ENCODE measurements at regions not wholly inside any gene's neighbourhood (a gene's known extent, or its start where the extent isn't known, plus 50 kb on each side); places are given as distances from the start of the nearest gene placed in this dataset.
A peak's percentile ranks its signal among the peaks of the same experiment; 100 is the strongest.

DNA sequence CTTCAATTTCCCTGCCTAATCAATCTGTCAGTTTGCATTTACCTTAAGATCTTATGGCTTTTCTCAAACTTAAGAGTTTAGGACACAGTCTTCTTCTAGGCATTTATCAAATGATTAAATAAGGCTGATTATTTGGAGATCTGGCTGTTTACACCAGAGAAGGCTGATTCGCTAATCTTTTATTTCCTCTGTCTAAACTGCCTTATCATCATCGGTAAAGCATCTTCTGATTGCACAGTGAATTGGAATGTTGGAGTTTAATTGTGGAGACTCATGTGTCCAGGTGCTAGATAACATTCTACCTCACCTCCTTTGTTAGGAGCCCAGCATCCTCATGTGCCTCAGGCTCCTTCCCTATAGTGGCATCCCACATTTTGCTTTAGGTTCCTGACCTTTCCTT lies 100.3 kb upstream of the DDIT4L start:
- POLR2A ChIA-PET, result no interaction called here

GRCh38 chr4:100289946-100290345 lies 99.7 kb upstream of the DDIT4L start:
- POLR2A ChIA-PET, result no interaction called here

More for the DNA sequence above, 100.3 kb upstream of the DDIT4L start:
- Histone ChIP-seq H3K36me3 (replicated peaks in 1 of 2; ENCODE audit: control insufficient read depth in 1 of 2, insufficient read depth in 2 of 2, low read length in 1 of 2) (no peaks in the 10 kb centered on the region), H3K79me2 (ENCODE audit: insufficient read depth) (no peaks in the 10 kb centered on the region), H2AFZ (ENCODE audit: low read depth) (peak overlapping the region; percentile 75; the same call in 1 of the 2 replicates), H3K9me3 (no peaks in the 10 kb centered on the region), H3F3A (replicated peaks; ENCODE audit: insufficient read depth) (peaks cover 12% of the 10 kb centered on the region), H3K9me2 (no peaks in the 10 kb centered on the region), H3K4me3 (ENCODE audit: low read depth in 2 of 2, low read length in 1 of 2) (no peak overlapping the region), H3K9ac (no peak overlapping the region), H3K4me2 (0 out of 2 replicates have a peak overlapping the region, but pooled peaks have one; percentile 34), H4K20me1 (ENCODE audit: insufficient read depth) (no peaks in the 10 kb centered on the region), H3K4me1 (ENCODE audit: control insufficient read depth in 1 of 2, insufficient read depth in 2 of 2, low read depth in 1 of 2, low read length in 1 of 2) (peaks cover 3 to 20% of the 10 kb centered on the region in 2 experiments; a peak in 3 of 4 replicates), H3K27ac (ENCODE audit: low read depth in 2 of 2, low read length in 1 of 2) (peak overlapping the region; percentile 60 to 64; a peak in 3 of 4 replicates), H3K27me3 (ENCODE audit: insufficient read depth) (no peaks in the 10 kb centered on the region)
- DNase-seq, result no peak
- CTCF ChIA-PET, result no interaction called here
- 48% methylated on average over 2 of the region's 2 CpGs for WGBS (ENCODE audit: low lambda C conversion rate)
- TF ChIP-seq EP300 (IDR thresholded peaks at IDR 0.05; ENCODE audit: borderline replicate concordance in 1 of 2, low read depth in 1 of 2, low read length in 1 of 2) (peak; percentile 32 to 69; a peak in 2 of 4 replicates), RCOR1 (IDR thresholded peaks at IDR 0.05; ENCODE audit: low read length) (no peak), JUND (IDR thresholded peaks at IDR 0.05) (peak; percentile 40; the same call in 1 of the 2 replicates), FOSL2 (IDR thresholded peaks at IDR 0.05; ENCODE audit: borderline replicate concordance, low read depth) (peak; percentile 40; the same call in 1 of the 2 replicates), TEAD4 (IDR thresholded peaks at IDR 0.05; ENCODE audit: borderline replicate concordance, insufficient read depth) (0 out of 2 replicates have a peak, but pooled peaks have one; percentile 17), RXRA (IDR thresholded peaks at IDR 0.05; ENCODE audit: borderline replicate concordance, low read depth) (no peak)
- TF ChIP-seq, protein P1, sequence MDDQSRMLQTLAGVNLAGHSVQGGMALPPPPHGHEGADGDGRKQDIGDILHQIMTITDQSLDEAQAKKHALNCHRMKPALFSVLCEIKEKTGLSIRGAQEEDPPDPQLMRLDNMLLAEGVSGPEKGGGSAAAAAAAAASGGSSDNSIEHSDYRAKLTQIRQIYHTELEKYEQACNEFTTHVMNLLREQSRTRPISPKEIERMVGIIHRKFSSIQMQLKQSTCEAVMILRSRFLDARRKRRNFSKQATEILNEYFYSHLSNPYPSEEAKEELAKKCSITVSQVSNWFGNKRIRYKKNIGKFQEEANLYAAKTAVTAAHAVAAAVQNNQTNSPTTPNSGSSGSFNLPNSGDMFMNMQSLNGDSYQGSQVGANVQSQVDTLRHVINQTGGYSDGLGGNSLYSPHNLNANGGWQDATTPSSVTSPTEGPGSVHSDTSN (IDR thresholded peaks at IDR 0.05), result peak; percentile 72

DNA sequence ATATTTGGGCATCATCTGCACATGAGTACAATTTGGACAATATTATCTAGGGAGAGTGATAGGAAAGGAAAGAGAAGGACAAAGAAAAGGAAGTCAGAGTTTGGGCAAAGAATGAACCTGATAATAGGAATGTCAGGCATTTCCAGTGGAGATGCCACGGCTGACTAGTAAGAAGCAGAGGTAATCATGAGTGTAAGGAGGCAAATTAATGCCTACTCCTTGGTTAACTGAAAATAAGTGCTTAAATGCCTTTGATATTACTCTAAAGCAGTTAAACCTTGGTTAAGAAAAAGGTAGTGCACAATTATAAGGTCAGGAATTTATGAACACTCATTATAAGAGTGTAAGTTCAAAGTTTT lies 99.2 kb upstream of the DDIT4L start:
- Histone ChIP-seq H2AFZ (ENCODE audit: low read depth) (peak overlapping the region; percentile 75; the same call in 1 of the 2 replicates), H3K4me2 (peak overlapping the region; percentile 34; the same call in 1 of the 2 replicates), H3K27me3 (ENCODE audit: insufficient read depth) (no peaks in the 10 kb centered on the region), H3K27ac (ENCODE audit: low read depth in 2 of 2, low read length in 1 of 2) (peak overlapping the region; percentile 64 to 69; a peak in 3 of 4 replicates), H3K9ac (peak overlapping the region; percentile 3; the same call in 1 of the 2 replicates), H3K9me3 (no peaks in the 10 kb centered on the region), H3K79me2 (ENCODE audit: insufficient read depth) (no peaks in the 10 kb centered on the region), H3K36me3 (replicated peaks in 1 of 2; ENCODE audit: control insufficient read depth in 1 of 2, insufficient read depth in 2 of 2, low read length in 1 of 2) (no peaks in the 10 kb centered on the region), H3K9me2 (no peaks in the 10 kb centered on the region), H3K4me3 (ENCODE audit: low read depth in 2 of 2, low read length in 1 of 2) (no peak overlapping the region), H3K4me1 (ENCODE audit: control insufficient read depth in 1 of 2, insufficient read depth in 2 of 2, low read depth in 1 of 2, low read length in 1 of 2) (peaks cover 3 to 20% of the 10 kb centered on the region in 2 experiments; a peak in 3 of 4 replicates), H4K20me1 (ENCODE audit: insufficient read depth) (no peaks in the 10 kb centered on the region), H3F3A (replicated peaks; ENCODE audit: insufficient read depth) (peaks cover 12% of the 10 kb centered on the region)
- 11% methylated on average over 1 of the region's 1 CpG for WGBS (ENCODE audit: low lambda C conversion rate)
- ChIA-PET CTCF (interaction anchor here (0.8 kb wide), 1 partner anchor 11 kb away, joined by 3 read pairs; no protein-coding TSS in a partner anchor), POLR2A (no interaction called here)
- DNase-seq, result no peak
- TF ChIP-seq REST (IDR thresholded peaks at IDR 0.05; ENCODE audit: low read depth, low read length) (no peak), FOSL2 (IDR thresholded peaks at IDR 0.05; ENCODE audit: borderline replicate concordance, low read depth) (peak; percentile 30; the same call in 1 of the 2 replicates)

More at GRCh38 chr4:100289946-100290345, 99.7 kb upstream of the DDIT4L start:
- Histone ChIP-seq H4K20me1 (ENCODE audit: insufficient read depth) (no peaks in the 10 kb centered on the region), H3K4me2 (peak overlapping the region; percentile 34; the same call in 1 of the 2 replicates), H3K9ac (peak overlapping the region; percentile 3; the same call in 1 of the 2 replicates), H3K79me2 (ENCODE audit: insufficient read depth) (no peaks in the 10 kb centered on the region), H3K27me3 (ENCODE audit: insufficient read depth) (no peaks in the 10 kb centered on the region), H3K36me3 (replicated peaks in 1 of 2; ENCODE audit: control insufficient read depth in 1 of 2, insufficient read depth in 2 of 2, low read length in 1 of 2) (no peaks in the 10 kb centered on the region), H3K27ac (ENCODE audit: low read depth in 2 of 2, low read length in 1 of 2) (peak overlapping the region; percentile 64 to 69; a peak in 3 of 4 replicates), H3K9me2 (no peaks in the 10 kb centered on the region), H3K9me3 (no peaks in the 10 kb centered on the region), H3K4me1 (ENCODE audit: control insufficient read depth in 1 of 2, insufficient read depth in 2 of 2, low read depth in 1 of 2, low read length in 1 of 2) (peaks cover 3 to 20% of the 10 kb centered on the region in 2 experiments; a peak in 3 of 4 replicates), H3K4me3 (ENCODE audit: low read depth in 2 of 2, low read length in 1 of 2) (no peak overlapping the region), H2AFZ (ENCODE audit: low read depth) (peak overlapping the region; percentile 75), H3F3A (replicated peaks; ENCODE audit: insufficient read depth) (peaks cover 12% of the 10 kb centered on the region)
- 0 out of 2 replicates have a peak, but pooled peaks have one; percentile 4 for TF ChIP-seq JUND (IDR thresholded peaks at IDR 0.05)
- no peak for TF ChIP-seq RCOR1 (IDR thresholded peaks at IDR 0.05; ENCODE audit: low read length)
- WGBS (ENCODE audit: low lambda C conversion rate), result 6% methylated on average over 1 of the region's 1 CpG
- CTCF ChIA-PET, result no interaction called here
- no peak for DNase-seq
